MM.1S (cell line): ENCODE measurements at regions not wholly inside any gene's neighbourhood (a gene's known extent, or its start where the extent isn't known, plus 50 kb on each side); places are given as distances from the start of the nearest gene placed in this dataset.

Experiments used
- EZH2 ChIP-seq: fragments of 300-600 bp; sonication (generic); optimal IDR thresholded peaks from 2 replicates; pipeline ENCODE3; 2017; ENCODE audit warnings: low read depth, mild to moderate bottlenecking, antibody characterized with exemption, low read length, mixed read lengths
- EZH2phosphoT487 ChIP-seq: fragments of 300-600 bp; sonication (generic); IDR thresholded peaks from 2 replicates; pipeline ENCODE4 v1.6.1; 2018; ENCODE audit warnings: antibody characterized with exemption, low read length

DNA sequence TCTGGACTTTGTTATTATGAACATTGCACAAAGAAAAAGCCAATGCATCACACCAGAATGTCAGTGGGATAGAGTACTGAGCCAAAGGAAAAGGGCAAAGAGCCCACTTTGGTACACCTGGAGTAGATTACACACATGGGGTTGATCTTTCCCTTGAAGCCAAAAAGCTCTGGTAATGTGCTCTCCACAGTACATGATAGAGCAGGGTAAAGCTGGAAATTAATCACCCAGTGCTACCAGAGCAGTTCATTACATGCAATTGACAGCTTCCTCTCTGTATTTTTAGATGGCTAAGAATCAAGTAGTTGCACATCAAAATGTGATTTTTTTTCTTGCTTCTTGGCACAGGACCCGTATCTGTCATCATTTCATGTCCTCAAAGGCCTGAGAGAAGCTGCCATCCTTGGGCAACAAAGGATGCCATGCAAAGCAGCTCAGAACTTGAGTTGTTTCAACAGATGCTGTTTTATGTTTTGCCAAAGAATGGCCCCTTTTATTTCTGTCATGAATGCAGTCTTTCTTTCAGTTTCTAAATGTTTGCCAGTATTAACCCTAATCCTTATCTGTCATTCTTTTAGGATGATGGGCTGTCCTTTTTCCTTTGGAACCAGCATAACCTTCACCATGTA lies 88.1 kb downstream of the HDGFL1 start:
- no peak for TF ChIP-seq EZH2
- TF ChIP-seq EZH2phosphoT487, result no peak
